ENCODE measurements at regions not wholly inside any gene's neighbourhood (a gene's known extent, or its start where the extent isn't known, plus 50 kb on each side); places are given as distances from the start of the nearest gene placed in this dataset.

DNA sequence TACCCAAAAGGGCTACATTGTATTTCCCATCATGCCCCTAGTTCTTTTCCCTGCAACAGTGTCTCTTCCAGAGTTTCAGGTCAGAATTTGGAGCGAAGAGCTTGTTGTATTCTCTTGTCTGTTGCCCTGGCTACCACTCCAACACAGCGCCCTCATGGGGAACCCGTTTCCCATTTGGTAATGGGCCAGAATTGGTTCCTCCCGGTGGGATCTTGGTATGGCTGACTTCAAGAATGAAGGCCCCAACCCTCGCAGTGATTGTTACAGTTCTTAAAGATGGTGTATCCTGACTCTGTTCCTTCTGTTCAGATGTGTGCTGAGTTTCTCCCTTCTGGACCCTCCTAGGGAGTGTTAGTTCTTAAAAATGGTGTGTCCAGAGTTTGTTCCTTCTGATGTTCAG lies 110.5 kb upstream of the ZNF32 start:
- TF ChIP-seq, protein P1, sequence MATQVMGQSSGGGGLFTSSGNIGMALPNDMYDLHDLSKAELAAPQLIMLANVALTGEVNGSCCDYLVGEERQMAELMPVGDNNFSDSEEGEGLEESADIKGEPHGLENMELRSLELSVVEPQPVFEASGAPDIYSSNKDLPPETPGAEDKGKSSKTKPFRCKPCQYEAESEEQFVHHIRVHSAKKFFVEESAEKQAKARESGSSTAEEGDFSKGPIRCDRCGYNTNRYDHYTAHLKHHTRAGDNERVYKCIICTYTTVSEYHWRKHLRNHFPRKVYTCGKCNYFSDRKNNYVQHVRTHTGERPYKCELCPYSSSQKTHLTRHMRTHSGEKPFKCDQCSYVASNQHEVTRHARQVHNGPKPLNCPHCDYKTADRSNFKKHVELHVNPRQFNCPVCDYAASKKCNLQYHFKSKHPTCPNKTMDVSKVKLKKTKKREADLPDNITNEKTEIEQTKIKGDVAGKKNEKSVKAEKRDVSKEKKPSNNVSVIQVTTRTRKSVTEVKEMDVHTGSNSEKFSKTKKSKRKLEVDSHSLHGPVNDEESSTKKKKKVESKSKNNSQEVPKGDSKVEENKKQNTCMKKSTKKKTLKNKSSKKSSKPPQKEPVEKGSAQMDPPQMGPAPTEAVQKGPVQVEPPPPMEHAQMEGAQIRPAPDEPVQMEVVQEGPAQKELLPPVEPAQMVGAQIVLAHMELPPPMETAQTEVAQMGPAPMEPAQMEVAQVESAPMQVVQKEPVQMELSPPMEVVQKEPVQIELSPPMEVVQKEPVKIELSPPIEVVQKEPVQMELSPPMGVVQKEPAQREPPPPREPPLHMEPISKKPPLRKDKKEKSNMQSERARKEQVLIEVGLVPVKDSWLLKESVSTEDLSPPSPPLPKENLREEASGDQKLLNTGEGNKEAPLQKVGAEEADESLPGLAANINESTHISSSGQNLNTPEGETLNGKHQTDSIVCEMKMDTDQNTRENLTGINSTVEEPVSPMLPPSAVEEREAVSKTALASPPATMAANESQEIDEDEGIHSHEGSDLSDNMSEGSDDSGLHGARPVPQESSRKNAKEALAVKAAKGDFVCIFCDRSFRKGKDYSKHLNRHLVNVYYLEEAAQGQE (IDR thresholded peaks at IDR 0.05; ENCODE audit: insufficient read depth in 1 of 2, low read depth in 2 of 2, low read length in 2 of 2): no peak
- TF ChIP-seq TAF1 (IDR thresholded peaks at IDR 0.05; ENCODE audit: borderline replicate concordance, insufficient read depth, low read length) (no peak), SIN3A (IDR thresholded peaks at IDR 0.05; ENCODE audit: borderline replicate concordance, insufficient read depth, low read length) (no peak)
